GM10248 (cell line): ENCODE measurements at regions not wholly inside any gene's neighbourhood (a gene's known extent, or its start where the extent isn't known, plus 50 kb on each side); places are given as distances from the start of the nearest gene placed in this dataset.

Experiments
- CTCF ChIA-PET: fragments of 300-600 bp; sonication (Branson Sonifier 250); formaldehyde crosslinking; extraction: SDS; loops from one replicate; lab custom pipeline; 2021; ENCODE audit warnings: antibody characterized with exemption; lab: Yijun Ruan, JAX
- POLR2A ChIA-PET: fragments of 350-650 bp; sonication (Branson Sonifier 250); formaldehyde crosslinking; extraction: SDS; loops from one replicate; lab custom pipeline; 2020; ENCODE audit warnings: antibody characterized with exemption; lab: Yijun Ruan, JAX
- DNase-seq: peaks from one replicate; pipeline ENCODE4 v3.0.0; 2012; ENCODE audit errors: extremely low spot score
- TF ChIP-seq, protein P1 (sequence below): IDR thresholded peaks from 2 replicates; pipeline ENCODE4 v1.5.1; 2012; ENCODE audit warnings: mild to moderate bottlenecking, low read depth; ENCODE audit errors: extremely low read depth, missing control alignments, control extremely low read depth

- ChIA-PET CTCF (interaction anchor here (1.6 kb wide), 1 partner anchor 35 kb away, joined by 4 read pairs; no protein-coding TSS in a partner anchor), POLR2A (no interaction called here)
- TF ChIP-seq, protein P1, sequence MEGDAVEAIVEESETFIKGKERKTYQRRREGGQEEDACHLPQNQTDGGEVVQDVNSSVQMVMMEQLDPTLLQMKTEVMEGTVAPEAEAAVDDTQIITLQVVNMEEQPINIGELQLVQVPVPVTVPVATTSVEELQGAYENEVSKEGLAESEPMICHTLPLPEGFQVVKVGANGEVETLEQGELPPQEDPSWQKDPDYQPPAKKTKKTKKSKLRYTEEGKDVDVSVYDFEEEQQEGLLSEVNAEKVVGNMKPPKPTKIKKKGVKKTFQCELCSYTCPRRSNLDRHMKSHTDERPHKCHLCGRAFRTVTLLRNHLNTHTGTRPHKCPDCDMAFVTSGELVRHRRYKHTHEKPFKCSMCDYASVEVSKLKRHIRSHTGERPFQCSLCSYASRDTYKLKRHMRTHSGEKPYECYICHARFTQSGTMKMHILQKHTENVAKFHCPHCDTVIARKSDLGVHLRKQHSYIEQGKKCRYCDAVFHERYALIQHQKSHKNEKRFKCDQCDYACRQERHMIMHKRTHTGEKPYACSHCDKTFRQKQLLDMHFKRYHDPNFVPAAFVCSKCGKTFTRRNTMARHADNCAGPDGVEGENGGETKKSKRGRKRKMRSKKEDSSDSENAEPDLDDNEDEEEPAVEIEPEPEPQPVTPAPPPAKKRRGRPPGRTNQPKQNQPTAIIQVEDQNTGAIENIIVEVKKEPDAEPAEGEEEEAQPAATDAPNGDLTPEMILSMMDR = no peak
- no peak for DNase-seq
Measured at GRCh38 chr2:150946831-150947230, 314.8 kb downstream of the RBM43 start.

DNA sequence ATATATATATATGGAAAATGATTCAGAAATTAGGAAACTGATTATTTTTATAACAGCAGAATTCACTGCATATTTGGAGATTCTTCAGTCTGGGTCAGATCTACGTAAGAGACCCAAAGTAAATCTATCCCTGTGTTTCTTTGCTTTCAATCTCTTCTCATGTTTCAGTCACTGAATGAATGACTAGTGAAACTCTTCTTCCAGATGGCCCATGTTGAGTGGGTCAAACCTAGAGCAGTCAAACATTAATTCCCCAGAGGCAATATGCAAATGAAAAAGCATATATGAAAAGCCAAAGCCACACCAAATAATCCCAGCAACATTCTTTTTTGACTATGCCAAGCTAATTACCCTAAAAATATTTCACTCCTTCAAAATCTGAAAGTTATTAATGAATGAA is 317.3 kb downstream of the RBM43 start:
- ChIA-PET CTCF (interaction anchor here (1.1 kb wide), 1 partner anchor 9 kb away, joined by 4 read pairs; no protein-coding TSS in a partner anchor), POLR2A (no interaction called here)
- TF ChIP-seq, protein P1 = no peak
- DNase-seq = no peak

GRCh38 chr2:150939087-150939486 is 322.6 kb downstream of the RBM43 start:
- TF ChIP-seq, protein P1 = no peak
- POLR2A ChIA-PET = no interaction called here
- CTCF ChIA-PET = interaction anchor here (1.6 kb wide), 1 partner anchor 8 kb away, joined by 3 read pairs; no protein-coding TSS in a partner anchor
- no peak for DNase-seq

DNA sequence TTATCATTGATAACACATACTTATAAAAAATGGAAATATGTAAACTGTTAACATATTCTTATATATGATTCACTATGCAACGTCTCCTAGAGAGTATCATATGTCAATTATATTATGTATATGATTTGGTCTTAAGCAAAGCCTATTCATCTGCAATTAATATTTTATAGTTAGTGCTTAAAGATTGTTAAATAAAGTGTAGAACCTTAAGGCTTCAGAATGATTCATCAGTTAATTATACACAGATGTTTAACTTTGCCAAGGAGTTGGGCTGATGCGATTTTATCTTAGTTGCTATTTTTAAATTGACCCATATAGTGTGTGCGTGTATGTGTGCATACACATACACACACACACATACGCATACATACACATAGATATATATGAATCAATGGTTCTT is 323.1 kb downstream of the RBM43 start:
- ChIA-PET CTCF (interaction anchor here (1.6 kb wide), 1 partner anchor 7 kb away, joined by 3 read pairs; no protein-coding TSS in a partner anchor), POLR2A (no interaction called here)
- DNase-seq = no peak
- TF ChIP-seq, protein P1 = no peak

GRCh38 chr2:150937030-150937429 is 324.6 kb downstream of the RBM43 start:
- POLR2A ChIA-PET = no interaction called here
- TF ChIP-seq, protein P1 = no peak
- CTCF ChIA-PET = no interaction called here
- no peak for DNase-seq

DNA sequence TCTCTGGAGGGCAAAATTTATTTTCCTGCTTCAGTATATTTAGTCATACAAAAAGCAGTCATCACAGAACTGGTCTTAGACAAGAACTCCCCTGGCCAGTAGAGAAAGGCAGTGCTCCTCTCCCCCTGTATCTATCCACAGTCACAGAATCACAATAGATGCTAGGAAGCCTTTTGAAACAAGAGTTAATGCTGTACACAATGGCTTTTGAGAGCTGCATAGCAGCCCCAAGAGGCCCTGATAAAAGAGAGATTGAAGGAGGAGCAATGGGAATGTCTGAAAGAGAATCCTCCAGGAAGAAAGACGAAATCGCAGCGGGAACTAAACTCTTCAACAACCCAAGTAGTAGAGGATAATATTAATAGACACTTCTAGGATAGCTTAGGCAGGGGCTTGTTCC is 330.2 kb downstream of the RBM43 start:
- DNase-seq = no peak
- CTCF ChIA-PET = interaction anchor here (1.1 kb wide), 2 partner anchors 8 to 23 kb away, joined by 3 read pairs; no protein-coding TSS in a partner anchor
- TF ChIP-seq, protein P1 = no peak
- POLR2A ChIA-PET = no interaction called here
